SJCRH30 (cell line): ENCODE measurements at regions not wholly inside any gene's neighbourhood (a gene's known extent, or its start where the extent isn't known, plus 50 kb on each side); places are given as distances from the start of the nearest gene placed in this dataset.

Experiments
- DNase-seq, 2 experiments: peaks; one replicate each; pipeline ENCODE4 v3.0.0-alpha.2; 2015 to 2020
- H3K27ac ChIP-seq: fragments of 250-450 bp; sonication (Bioruptor Pico); 2 replicates; pipeline ENCODE4 v1.5.1; 2020; ENCODE audit warnings: mild to moderate bottlenecking, moderate library complexity
- H3K27me3 ChIP-seq: fragments of 250-450 bp; sonication (Bioruptor Pico); 2 replicates; pipeline ENCODE4 v1.5.1; 2020; ENCODE audit warnings: mild to moderate bottlenecking, moderate library complexity
- H3K36me3 ChIP-seq: fragments of 250-450 bp; sonication (Bioruptor Pico); 2 replicates; pipeline ENCODE4 v1.5.1; 2020; ENCODE audit warnings: mild to moderate bottlenecking, moderate library complexity
- H3K4me1 ChIP-seq: fragments of 250-450 bp; sonication (Bioruptor Pico); 2 replicates; pipeline ENCODE4 v1.5.1; 2020; ENCODE audit warnings: mild to moderate bottlenecking, moderate library complexity
- H3K4me3 ChIP-seq: fragments of 250-450 bp; sonication (Bioruptor Pico); 2 replicates; pipeline ENCODE4 v1.5.1; 2020; ENCODE audit warnings: mild to moderate bottlenecking, moderate library complexity
- H3K9me3 ChIP-seq: fragments of 250-450 bp; sonication (Bioruptor Pico); replicated peaks from 2 replicates; pipeline ENCODE4 v1.5.1; 2020; ENCODE audit warnings: mild to moderate bottlenecking, moderate library complexity

- H3K9me3 ChIP-seq = no peaks in the 10 kb centered on the region
- H3K27me3 ChIP-seq = no peaks in the 10 kb centered on the region
- H3K4me1 ChIP-seq = peaks cover 10% of the 10 kb centered on the region
- no peak for DNase-seq
- no peak overlapping the region for H3K27ac ChIP-seq
- H3K36me3 ChIP-seq = no peaks in the 10 kb centered on the region
- H3K4me3 ChIP-seq = no peak overlapping the region
These were observed 498.0 kb downstream of the NR2F1-AS1 start for GRCh38 chr5:93082981-93083380.

GRCh38 chr5:93079046-93079445, 502.0 kb downstream of the NR2F1-AS1 start:
- no peaks in the 10 kb centered on the region for H3K9me3 ChIP-seq
- no peak overlapping the region; the same call in 1 of the 2 replicates for H3K4me3 ChIP-seq
- no peaks in the 10 kb centered on the region for H3K36me3 ChIP-seq
- peak overlapping the region; percentile 3 for H3K27ac ChIP-seq
- no peaks in the 10 kb centered on the region for H3K27me3 ChIP-seq
- H3K4me1 ChIP-seq = peaks cover 10% of the 10 kb centered on the region
- DNase-seq = no peak

DNA sequence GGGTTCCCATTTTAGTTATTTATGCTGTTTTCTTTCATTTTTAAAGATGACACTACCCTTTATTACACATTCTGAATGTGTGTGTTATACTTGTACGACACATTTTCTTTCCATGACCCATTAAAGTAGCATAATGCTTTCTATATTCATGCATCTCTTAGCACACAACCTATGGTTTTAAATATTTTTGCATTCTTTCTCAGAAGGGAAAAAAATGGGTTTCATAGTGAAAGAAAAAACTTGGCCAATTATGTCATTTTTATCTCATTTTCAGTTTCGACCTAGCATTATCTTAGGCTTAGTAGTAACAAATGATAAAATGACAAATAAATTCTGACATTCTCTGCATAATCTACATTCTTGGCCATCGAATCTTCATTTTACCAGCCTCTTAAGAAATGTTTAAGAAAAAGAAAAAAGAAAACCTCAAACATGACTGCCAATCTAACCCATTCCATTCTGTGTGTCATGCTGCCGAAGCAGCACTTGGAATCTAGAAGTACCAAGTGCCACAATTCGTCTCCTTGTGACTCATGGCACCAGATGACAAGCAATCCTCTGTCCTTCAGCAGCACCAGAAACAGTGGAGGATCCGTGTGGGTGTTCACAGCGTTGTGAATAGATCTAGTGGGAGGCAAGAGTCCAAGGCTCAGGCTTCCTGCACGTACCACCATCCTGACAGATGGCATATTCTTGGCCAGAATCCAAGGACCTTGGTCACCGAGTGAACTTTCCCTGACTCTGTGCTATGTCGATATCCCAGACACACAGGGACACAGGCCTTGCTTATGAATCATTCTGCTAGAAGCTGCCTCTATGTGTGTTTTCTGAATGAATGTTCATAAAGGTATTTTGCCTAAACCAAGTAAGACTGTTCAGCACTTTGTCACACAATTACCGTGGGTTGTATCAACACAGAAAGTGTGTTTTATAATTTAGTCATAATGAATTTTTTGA, 502.7 kb downstream of the NR2F1-AS1 start:
- Histone ChIP-seq H3K27me3 (no peaks in the 10 kb centered on the region), H3K4me3 (peak overlapping the region; percentile 6), H3K36me3 (no peaks in the 10 kb centered on the region), H3K4me1 (peaks cover 10% of the 10 kb centered on the region), H3K9me3 (no peaks in the 10 kb centered on the region), H3K27ac (peak overlapping the region; percentile 3)
- DNase-seq = peak; percentile 77 to 83

DNA sequence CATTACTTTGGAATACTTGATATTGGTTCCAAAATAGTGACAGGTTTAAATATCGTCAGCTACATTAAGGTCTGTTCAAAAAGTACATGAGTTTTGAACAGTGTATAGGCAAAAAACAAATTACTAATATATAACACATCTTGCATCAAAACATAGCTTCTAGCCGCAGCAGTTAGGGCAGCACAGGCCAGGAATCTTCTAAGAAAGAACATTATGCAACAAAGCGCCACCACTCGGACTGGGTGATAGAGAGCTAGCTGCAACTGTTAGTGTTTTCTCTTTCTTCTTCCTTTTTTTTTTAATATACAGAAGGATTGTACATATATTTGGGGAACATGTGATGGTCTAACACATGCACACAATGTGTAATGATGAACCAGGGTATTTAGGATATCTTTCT, 504.5 kb downstream of the NR2F1-AS1 start:
- no peak overlapping the region for H3K27ac ChIP-seq
- DNase-seq = no peak

GRCh38 chr5:93076096-93076495, 504.9 kb downstream of the NR2F1-AS1 start:
- DNase-seq = no peak
- Histone ChIP-seq H3K4me1 (peaks cover 10% of the 10 kb centered on the region), H3K27me3 (no peaks in the 10 kb centered on the region), H3K9me3 (no peaks in the 10 kb centered on the region), H3K27ac (no peak overlapping the region), H3K4me3 (no peak overlapping the region), H3K36me3 (no peaks in the 10 kb centered on the region)

More for the DNA sequence above, 504.5 kb downstream of the NR2F1-AS1 start:
- H3K27me3 ChIP-seq = no peaks in the 10 kb centered on the region
- H3K4me1 ChIP-seq = peaks cover 10% of the 10 kb centered on the region
- no peaks in the 10 kb centered on the region for H3K9me3 ChIP-seq
- no peaks in the 10 kb centered on the region for H3K36me3 ChIP-seq
- no peak overlapping the region for H3K4me3 ChIP-seq

DNA sequence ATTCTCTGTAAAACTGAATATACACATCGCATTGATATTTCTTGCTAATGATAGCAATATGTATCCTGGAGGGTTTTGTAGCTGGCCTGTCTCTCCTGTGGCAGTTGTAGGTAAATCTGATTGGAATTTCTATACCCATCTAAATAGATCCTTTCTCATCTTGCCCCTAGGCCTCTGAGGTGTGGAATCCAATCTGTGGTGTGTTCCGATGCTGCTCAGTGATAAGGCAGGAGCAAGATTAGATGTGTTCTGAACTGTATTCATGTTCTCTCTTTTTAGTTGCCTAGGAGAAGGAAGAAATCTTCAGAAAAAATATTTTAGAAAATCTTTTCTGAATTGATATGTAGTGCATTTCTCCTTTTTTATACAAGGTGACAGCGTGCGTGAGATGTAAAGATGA, 507.5 kb downstream of the NR2F1-AS1 start:
- no peak for DNase-seq
- Histone ChIP-seq H3K36me3 (no peaks in the 10 kb centered on the region), H3K27ac (no peak overlapping the region)

GRCh38 chr5:93072831-93073459, 508.1 kb downstream of the NR2F1-AS1 start:
- H3K4me1 ChIP-seq = 0 out of 2 replicates have a peak, but pooled peaks cover 3% of the 10 kb centered on the region
- no peak overlapping the region for H3K27ac ChIP-seq
- H3K4me3 ChIP-seq = no peak overlapping the region
- DNase-seq = no peak
- no peaks in the 10 kb centered on the region for H3K36me3 ChIP-seq
- H3K9me3 ChIP-seq = no peaks in the 10 kb centered on the region
- H3K27me3 ChIP-seq = no peaks in the 10 kb centered on the region

More for the DNA sequence above, 507.5 kb downstream of the NR2F1-AS1 start:
- peaks cover 7% of the 10 kb centered on the region; the same call in 1 of the 2 replicates for H3K4me1 ChIP-seq
- H3K27me3 ChIP-seq = no peaks in the 10 kb centered on the region
- no peak overlapping the region for H3K4me3 ChIP-seq
- H3K9me3 ChIP-seq = no peaks in the 10 kb centered on the region

GRCh38 chr5:93071710-93072109, 509.3 kb downstream of the NR2F1-AS1 start:
- H3K27ac ChIP-seq = no peak overlapping the region
- H3K4me1 ChIP-seq = 0 out of 2 replicates have a peak, but pooled peaks cover 3% of the 10 kb centered on the region
- no peak for DNase-seq
- no peaks in the 10 kb centered on the region for H3K9me3 ChIP-seq
- H3K36me3 ChIP-seq = no peaks in the 10 kb centered on the region
- no peak overlapping the region for H3K4me3 ChIP-seq
- no peaks in the 10 kb centered on the region for H3K27me3 ChIP-seq

GRCh38 chr5:93070938-93071337, 510.1 kb downstream of the NR2F1-AS1 start:
- H3K9me3 ChIP-seq = no peaks in the 10 kb centered on the region
- no peak overlapping the region for H3K27ac ChIP-seq
- H3K36me3 ChIP-seq = no peaks in the 10 kb centered on the region
- 0 out of 2 replicates have a peak, but pooled peaks cover 3% of the 10 kb centered on the region for H3K4me1 ChIP-seq
- H3K4me3 ChIP-seq = no peak overlapping the region
- H3K27me3 ChIP-seq = no peaks in the 10 kb centered on the region
- DNase-seq = no peak

DNA sequence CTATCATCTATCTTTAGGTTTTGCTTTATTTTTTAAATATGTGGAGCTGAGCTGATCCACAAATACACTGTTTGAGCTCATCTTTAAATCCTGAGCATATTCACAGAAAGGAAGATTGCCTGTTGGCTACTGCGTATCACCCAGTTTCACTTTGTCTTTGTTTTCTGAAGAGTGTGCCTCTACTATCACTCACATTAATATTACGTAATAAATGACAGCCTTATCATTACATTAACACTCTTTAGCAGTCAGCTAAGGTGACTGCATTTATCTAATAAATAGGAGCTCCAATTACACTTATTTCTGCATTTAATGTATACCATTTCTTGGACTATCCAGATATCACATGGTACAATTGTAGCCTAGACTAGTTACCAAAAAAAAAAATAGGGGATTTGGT, 511.7 kb downstream of the NR2F1-AS1 start:
- Histone ChIP-seq H3K4me1 (0 out of 2 replicates have a peak, but pooled peaks cover 3% of the 10 kb centered on the region), H3K4me3 (no peak overlapping the region), H3K27me3 (no peaks in the 10 kb centered on the region), H3K36me3 (no peaks in the 10 kb centered on the region), H3K9me3 (no peaks in the 10 kb centered on the region), H3K27ac (no peak overlapping the region)
- DNase-seq = no peak

DNA sequence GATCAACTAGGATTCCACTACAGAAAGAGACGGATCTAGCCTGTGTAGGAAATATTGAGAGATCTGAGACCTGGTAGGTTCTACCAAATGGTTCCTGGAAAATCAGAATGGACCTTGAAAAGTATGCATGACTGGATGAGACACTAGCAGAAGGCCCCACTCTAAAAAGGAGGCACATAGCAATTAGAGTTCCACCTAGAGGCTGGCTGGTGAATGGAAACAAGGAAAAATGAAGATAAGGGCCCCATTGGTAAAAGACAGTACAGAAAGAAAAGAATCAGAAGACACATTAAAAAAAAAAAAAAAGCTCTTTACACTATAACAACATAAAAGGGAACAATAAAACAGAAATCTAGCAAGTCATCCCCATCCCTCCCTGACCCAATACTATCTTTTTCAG, 518.5 kb downstream of the NR2F1-AS1 start:
- Histone ChIP-seq H3K36me3 (no peaks in the 10 kb centered on the region), H3K27ac (no peak overlapping the region), H3K4me3 (no peak overlapping the region), H3K4me1 (no peaks in the 10 kb centered on the region), H3K9me3 (no peaks in the 10 kb centered on the region), H3K27me3 (no peaks in the 10 kb centered on the region)
- peak in 1 of 2 experiments; percentile 34 for DNase-seq

DNA sequence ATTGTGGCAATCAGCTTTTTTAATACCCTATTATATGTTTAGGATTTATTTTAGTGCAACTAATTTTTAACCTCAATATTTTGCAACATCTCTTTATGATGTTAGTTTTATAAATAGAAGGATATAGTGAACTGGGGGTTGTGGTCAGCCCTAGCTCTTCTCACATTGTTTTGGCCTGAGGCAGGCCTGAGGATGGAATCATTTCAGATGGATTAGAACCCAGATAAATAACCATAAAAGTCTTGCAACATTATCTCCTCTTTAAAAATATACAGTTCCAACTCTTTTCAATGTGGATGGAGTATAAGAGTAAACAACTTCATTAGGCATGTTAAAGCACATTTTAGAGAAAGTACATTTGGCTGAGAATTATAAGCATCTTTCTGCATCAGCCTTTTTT, 522.7 kb downstream of the NR2F1-AS1 start:
- H3K4me1 ChIP-seq = no peaks in the 10 kb centered on the region
- no peak overlapping the region for H3K27ac ChIP-seq
- H3K36me3 ChIP-seq = no peaks in the 10 kb centered on the region
- H3K4me3 ChIP-seq = no peak overlapping the region
- DNase-seq = peak; percentile 6 to 17
- peaks cover 2% of the 10 kb centered on the region; the same call in 1 of the 2 replicates for H3K9me3 ChIP-seq
- H3K27me3 ChIP-seq = no peaks in the 10 kb centered on the region

DNA sequence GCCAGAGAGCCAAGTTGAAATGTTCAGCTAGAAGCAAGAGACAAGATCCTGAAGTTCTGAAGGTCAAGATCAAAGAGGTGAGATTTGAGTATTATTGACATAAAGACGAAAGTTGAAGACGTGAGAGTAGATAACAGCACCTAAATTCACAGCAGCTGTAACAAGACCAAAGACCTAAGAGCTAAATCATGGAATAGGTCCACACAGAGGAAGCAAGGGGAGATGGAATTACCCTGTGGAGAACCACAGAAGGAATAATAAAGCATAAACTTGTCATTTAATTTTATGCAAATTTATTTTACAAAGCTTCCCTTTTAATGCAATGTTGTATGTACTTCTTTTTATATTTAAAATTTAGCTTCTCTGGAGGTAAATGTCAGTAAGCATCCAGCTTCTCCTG, 523.7 kb downstream of the NR2F1-AS1 start:
- Histone ChIP-seq H3K4me3 (no peak overlapping the region), H3K9me3 (peaks cover 2% of the 10 kb centered on the region; the same call in 1 of the 2 replicates), H3K4me1 (no peaks in the 10 kb centered on the region), H3K27me3 (no peaks in the 10 kb centered on the region), H3K27ac (no peak overlapping the region), H3K36me3 (no peaks in the 10 kb centered on the region)
- no peak for DNase-seq

DNA sequence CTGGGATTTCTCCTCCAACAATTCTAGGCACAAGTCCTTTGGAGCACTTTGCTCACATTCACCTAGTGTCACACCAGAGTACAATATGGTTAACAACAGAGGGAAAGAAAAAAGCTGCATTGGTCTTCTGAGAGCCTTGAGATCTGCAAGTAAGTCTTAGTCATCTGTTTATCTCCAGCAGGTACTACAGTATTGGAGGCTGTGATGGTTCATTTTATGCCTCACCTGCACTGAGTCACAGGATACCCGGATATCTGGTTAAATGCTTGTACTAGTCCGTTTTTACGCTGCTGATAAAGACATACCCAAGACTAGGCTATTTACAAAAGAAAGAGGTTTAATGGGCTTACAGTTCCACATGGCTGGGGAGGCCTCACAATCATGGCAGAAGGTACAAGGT, 525.0 kb downstream of the NR2F1-AS1 start:
- Histone ChIP-seq H3K9me3 (peaks cover 2% of the 10 kb centered on the region; the same call in 1 of the 2 replicates), H3K36me3 (no peaks in the 10 kb centered on the region), H3K4me3 (no peak overlapping the region), H3K27me3 (no peaks in the 10 kb centered on the region), H3K4me1 (no peaks in the 10 kb centered on the region), H3K27ac (no peak overlapping the region)
- DNase-seq = no peak

- H3K27ac ChIP-seq = no peak overlapping the region
- H3K4me1 ChIP-seq = no peaks in the 10 kb centered on the region
- no peak overlapping the region for H3K4me3 ChIP-seq
- no peaks in the 10 kb centered on the region for H3K27me3 ChIP-seq
- H3K9me3 ChIP-seq = peaks cover 2% of the 10 kb centered on the region; the same call in 1 of the 2 replicates
- DNase-seq = no peak
- H3K36me3 ChIP-seq = no peaks in the 10 kb centered on the region
These were observed 525.5 kb downstream of the NR2F1-AS1 start for GRCh38 chr5:93055561-93055960.
